Mucosa of descending colon (tissue), 3 donors: ENCODE measurements at regions not wholly inside any gene's neighbourhood (a gene's known extent, or its start where the extent isn't known, plus 50 kb on each side); places are given as distances from the start of the nearest gene placed in this dataset.

Source experiments
- ATAC-seq: fragments of 200-7000 bp; cut with Tn5 transposase; one replicate; pipeline ENCODE4 v1.9.1; 2020; ENCODE audit warnings: mild to moderate bottlenecking, moderate library complexity
- DNase-seq, 3 donors: peaks; one replicate each; pipeline ENCODE4 v3.0.0-alpha.2; 2020
- H3K36me3 ChIP-seq: fragments of 200-600 bp; one replicate; pipeline ENCODE4 v1.8.0; 2021; ENCODE audit warnings: low read depth, mild to moderate bottlenecking
- H3K4me1 ChIP-seq: fragments of 200-600 bp; one replicate; pipeline ENCODE4 v1.8.0; 2021; ENCODE audit warnings: low read depth, mild to moderate bottlenecking
- H3K4me3 ChIP-seq: fragments of 200-600 bp; one replicate; pipeline ENCODE4 v1.8.0; 2021; ENCODE audit warnings: mild to moderate bottlenecking
- H3K9me3 ChIP-seq: fragments of 200-600 bp; one replicate; pipeline ENCODE4 v1.8.0; 2021; ENCODE audit warnings: mild to moderate bottlenecking
- CTCF ChIP-seq: fragments of 200-600 bp; IDR thresholded peaks from one replicate; pipeline ENCODE4 v1.8.0; 2022; ENCODE audit warnings: antibody characterized with exemption, mild to moderate bottlenecking
- intact Hi-C, 2 donors: fragments of 100-400 bp; cut with DNase I in 1 of 2; cut with micrococcal nuclease in 1 of 2; formaldehyde crosslinking; loops; one replicate each; pipeline versions ENCODE4 v1.11.0 to v1.11.1; 2022; cut with DNase I, micrococcal nuclease
- donor health status: DM: no; HTN: no; CAD: no; lungs with moderate emphysema.
- donor health status: DM: no; HTN: no; CAD: no.
- donor health status: DM: no; HTN: yes; CAD: no.

- intact Hi-C loops: no loop called here
- TF ChIP-seq CTCF: no peak
- no peak for ATAC-seq
- no peaks in the 10 kb centered on the region for H3K36me3 ChIP-seq
- DNase-seq: no peak
- H3K4me3 ChIP-seq: no peak overlapping the region
- no peaks in the 10 kb centered on the region for H3K9me3 ChIP-seq
- H3K4me1 ChIP-seq: no peaks in the 10 kb centered on the region
These were observed 230.1 kb upstream of the NAV2 start for GRCh38 chr11:19482319-19483100.

- TF ChIP-seq CTCF: no peak
- intact Hi-C loops: no loop called here
- no peak for DNase-seq
These were observed 232.1 kb upstream of the NAV2 start for GRCh38 chr11:19480540-19480939.

GRCh38 chr11:19478891-19479290, 233.7 kb upstream of the NAV2 start:
- ATAC-seq: no peak
- no peak for TF ChIP-seq CTCF
- intact Hi-C loops: no loop called here
- Histone ChIP-seq H3K9me3 (no peaks in the 10 kb centered on the region), H3K4me3 (no peak overlapping the region), H3K4me1 (no peaks in the 10 kb centered on the region), H3K36me3 (no peaks in the 10 kb centered on the region)
- no peak for DNase-seq

More at GRCh38 chr11:19480540-19480939, 232.1 kb upstream of the NAV2 start:
- no peaks in the 10 kb centered on the region for H3K4me1 ChIP-seq
- no peak overlapping the region for H3K4me3 ChIP-seq
- ATAC-seq: no peak
- no peaks in the 10 kb centered on the region for H3K9me3 ChIP-seq
- H3K36me3 ChIP-seq: no peaks in the 10 kb centered on the region

GRCh38 chr11:19474954-19475721, 234.4 kb upstream of the E2F8 start:
- Histone ChIP-seq H3K9me3 (no peaks in the 10 kb centered on the region), H3K36me3 (no peaks in the 10 kb centered on the region), H3K4me3 (no peak overlapping the region), H3K4me1 (no peaks in the 10 kb centered on the region)
- no peak for ATAC-seq
- no peak for TF ChIP-seq CTCF
- no peak for DNase-seq
- intact Hi-C loops: no loop called here

- H3K36me3 ChIP-seq: no peaks in the 10 kb centered on the region
- ATAC-seq (no peak), DNase-seq (no peak)
- TF ChIP-seq CTCF: no peak
- H3K4me3 ChIP-seq: no peak overlapping the region
- intact Hi-C loops: no loop called here
- no peaks in the 10 kb centered on the region for H3K9me3 ChIP-seq
- H3K4me1 ChIP-seq: no peaks in the 10 kb centered on the region
These were observed 233.5 kb upstream of the E2F8 start for GRCh38 chr11:19474211-19474610.
